ENCODE measurements at regions not wholly inside any gene's neighbourhood (a gene's known extent, or its start where the extent isn't known, plus 50 kb on each side); places are given as distances from the start of the nearest gene placed in this dataset.

- DNase-seq, result peak; percentile 45
Measured at GRCh38 chr1:24981631-24982005, 51.5 kb upstream of the RUNX3 start.

GRCh38 chr1:24980836-24981630, 51.0 kb upstream of the RUNX3 start:
- no peak for DNase-seq

Data from CD4-positive, alpha-beta T cell treated with Interleukin-12 subunit alpha and Interleukin-12 subunit beta, for 1 hour (primary cell).